ENCODE measurements at regions not wholly inside any gene's neighbourhood (a gene's known extent, or its start where the extent isn't known, plus 50 kb on each side); places are given as distances from the start of the nearest gene placed in this dataset.
"Not testable (repeated sequence)": the region's sequence is repeated elsewhere in the genome, so short reads cannot be mapped to it uniquely, and the experiment has no call there.

- no peak overlapping the region for H3K4me3 ChIP-seq (ENCODE audit: low read length)
- no peak for DNase-seq (ENCODE audit: low read depth)
These were observed 590.0 kb upstream of the ADAMTS9 start for GRCh38 chr3:65277798-65278197.

GRCh38 chr3:65276551-65276950 is 588.8 kb upstream of the ADAMTS9 start:
- TF ChIP-seq CTCF (conservative IDR thresholded peaks at IDR 0.05; ENCODE audit: low read length) = no peak
- H3K4me3 ChIP-seq (ENCODE audit: low read length) = no peak overlapping the region
- DNase-seq (ENCODE audit: low read depth) = no peak

More at GRCh38 chr3:65277798-65278197, 590.0 kb upstream of the ADAMTS9 start:
- TF ChIP-seq CTCF (conservative IDR thresholded peaks at IDR 0.05; ENCODE audit: low read length) = no peak

- H3K4me3 ChIP-seq (ENCODE audit: low read length) = no peak overlapping the region
- TF ChIP-seq CTCF (conservative IDR thresholded peaks at IDR 0.05; ENCODE audit: low read length) = no peak
- DNase-seq (ENCODE audit: low read depth) = no peak
These were observed 580.6 kb upstream of the ADAMTS9 start for GRCh38 chr3:65268426-65268825.

GRCh38 chr3:65265942-65266590 is 578.3 kb upstream of the ADAMTS9 start:
- TF ChIP-seq CTCF (conservative IDR thresholded peaks at IDR 0.05; ENCODE audit: low read length) = no peak
- DNase-seq (ENCODE audit: low read depth) = no peak
- H3K4me3 ChIP-seq (ENCODE audit: low read length) = no peak overlapping the region

GRCh38 chr3:65265511-65265910 is 577.7 kb upstream of the ADAMTS9 start:
- TF ChIP-seq CTCF (conservative IDR thresholded peaks at IDR 0.05; ENCODE audit: low read length) = no peak
- no peak overlapping the region for H3K4me3 ChIP-seq (ENCODE audit: low read length)
- DNase-seq (ENCODE audit: low read depth) = no peak

- no peak overlapping the region for H3K4me3 ChIP-seq (ENCODE audit: low read length)
- TF ChIP-seq CTCF (conservative IDR thresholded peaks at IDR 0.05; ENCODE audit: low read length) = no peak
- no peak for DNase-seq (ENCODE audit: low read depth)
These were observed 574.7 kb upstream of the ADAMTS9 start for GRCh38 chr3:65262548-65262947.

- TF ChIP-seq CTCF (conservative IDR thresholded peaks at IDR 0.05; ENCODE audit: low read length) = no peak
These were observed 572.1 kb upstream of the ADAMTS9 start for GRCh38 chr3:65259946-65260345.

GRCh38 chr3:65252914-65253313 is 565.1 kb upstream of the ADAMTS9 start:
- DNase-seq (ENCODE audit: low read depth) = not testable (repeated sequence)

More at GRCh38 chr3:65259946-65260345, 572.1 kb upstream of the ADAMTS9 start:
- H3K4me3 ChIP-seq (ENCODE audit: low read length) = no peak overlapping the region
- DNase-seq (ENCODE audit: low read depth) = no peak

More at GRCh38 chr3:65252914-65253313, 565.1 kb upstream of the ADAMTS9 start:
- not testable (repeated sequence) for H3K4me3 ChIP-seq (ENCODE audit: low read length)

Data from AG10803 (cell line).